ENCODE measurements at regions not wholly inside any gene's neighbourhood (a gene's known extent, or its start where the extent isn't known, plus 50 kb on each side); places are given as distances from the start of the nearest gene placed in this dataset.
A peak's percentile ranks its signal among the peaks of the same experiment; 100 is the strongest.
"Not testable (repeated sequence)": the region's sequence is repeated elsewhere in the genome, so short reads cannot be mapped to it uniquely, and the experiment has no call there.

DNA sequence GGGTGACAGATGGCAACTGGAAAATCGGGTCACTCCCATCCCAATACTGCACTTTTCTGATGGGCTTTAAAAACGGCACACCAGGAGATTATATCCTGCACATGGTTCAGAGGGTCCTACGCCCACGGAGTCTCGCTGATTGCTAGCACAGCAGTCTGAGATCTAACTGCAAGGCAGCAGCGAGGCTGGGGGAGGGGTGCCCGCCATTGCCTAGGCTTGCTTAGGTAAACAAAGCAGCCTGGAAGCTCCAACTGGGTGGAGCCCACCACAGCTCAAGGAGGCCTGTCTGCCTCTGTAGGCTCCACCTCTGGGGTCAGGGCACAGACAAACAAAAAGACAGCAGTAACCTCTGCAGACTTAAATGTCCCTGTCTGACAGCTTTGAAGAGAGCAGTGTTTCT lies 158.7 kb upstream of the MOCS2 start:
- DNase-seq (ENCODE audit: low read depth in 2 of 2), result not testable (repeated sequence)

DNA sequence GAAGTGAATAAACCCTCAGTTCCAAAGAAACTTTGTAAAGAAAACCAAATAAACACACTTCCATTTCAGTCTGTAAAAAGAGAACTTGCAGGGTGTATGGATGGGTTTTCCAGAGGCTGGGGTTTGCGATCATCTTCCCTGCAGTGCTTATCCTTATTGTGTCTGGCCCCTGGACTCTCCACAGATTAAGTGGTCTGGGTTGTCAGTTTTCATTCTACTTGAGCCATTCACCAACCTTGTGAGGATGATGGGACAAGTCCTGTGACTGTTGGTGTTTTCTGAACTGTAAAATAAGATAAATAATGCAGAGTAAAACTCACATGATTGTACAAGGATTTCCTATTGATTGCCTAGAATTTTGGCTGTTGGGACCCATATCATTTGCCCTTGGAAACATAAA lies 166.1 kb upstream of the MOCS2 start:
- DNase-seq (ENCODE audit: low read depth in 2 of 2), result no peak

DNA sequence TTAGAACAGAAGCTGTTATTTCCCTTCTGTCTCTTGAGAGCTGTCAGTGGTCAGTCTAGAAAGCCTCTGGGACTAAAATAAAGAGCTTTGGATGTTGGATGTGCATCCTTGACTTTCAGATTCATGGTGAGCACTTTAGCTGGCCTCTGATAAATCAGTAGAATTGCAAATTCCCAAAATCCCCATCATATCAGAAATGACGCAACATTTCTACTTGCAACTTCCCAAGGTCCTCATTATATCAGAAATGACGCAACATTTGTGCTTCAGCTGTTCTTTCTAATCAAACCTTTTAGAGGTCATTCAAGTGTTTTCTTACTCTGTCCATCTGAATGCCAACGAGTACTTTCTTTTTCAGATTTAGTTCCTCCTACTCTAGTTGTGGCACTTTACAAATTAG lies 167.3 kb upstream of the MOCS2 start:
- DNase-seq (ENCODE audit: low read depth in 2 of 2), result no peak

GRCh38 chr5:53277491-53277890 lies 167.9 kb upstream of the MOCS2 start:
- DNase-seq (ENCODE audit: low read depth in 2 of 2), result no peak

- no peak for DNase-seq (ENCODE audit: low read depth in 2 of 2)
These were observed 178.0 kb upstream of the MOCS2 start for GRCh38 chr5:53287573-53287972.

DNA sequence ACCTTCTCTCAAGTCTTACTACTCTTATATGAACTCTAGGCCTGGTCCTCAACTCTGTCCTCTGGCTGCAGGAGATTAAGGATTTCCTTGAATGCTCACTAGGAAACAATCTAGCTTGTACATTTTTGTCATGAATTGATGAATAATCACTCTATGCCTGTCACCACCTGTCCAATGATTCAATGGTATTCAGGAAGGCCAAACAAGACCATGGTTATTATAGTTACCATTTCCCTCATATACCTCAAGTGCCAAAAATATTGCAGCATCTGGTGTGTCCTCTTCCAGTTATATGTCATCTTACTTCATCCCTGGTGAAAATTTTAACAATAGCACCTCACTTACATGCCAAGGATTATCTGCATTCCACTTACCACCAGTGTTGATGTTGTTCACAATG lies 179.0 kb upstream of the MOCS2 start:
- no peak for DNase-seq (ENCODE audit: low read depth in 2 of 2)

DNA sequence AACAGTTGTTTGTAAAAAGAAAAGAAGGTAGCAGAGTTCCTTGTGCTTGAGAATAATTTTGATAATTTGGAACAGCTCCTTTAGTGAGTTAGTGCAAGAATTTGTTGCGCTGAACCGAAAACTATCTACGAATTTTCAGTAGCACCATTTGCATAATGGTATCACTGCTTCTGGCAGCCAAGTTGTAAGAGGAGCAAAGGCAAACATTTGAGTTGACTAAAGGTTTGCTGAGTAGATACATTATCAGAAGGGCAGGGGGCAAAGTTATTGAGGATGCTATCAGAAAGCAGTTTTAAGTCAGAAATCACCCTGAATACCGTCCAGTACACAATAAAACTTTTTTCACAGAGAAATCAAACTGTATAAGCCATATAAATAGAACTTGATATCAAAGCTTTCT lies 181.5 kb upstream of the MOCS2 start:
- DNase-seq (ENCODE audit: low read depth in 2 of 2), result no peak

- DNase-seq (ENCODE audit: low read depth in 2 of 2), result no peak
These were observed 182.0 kb upstream of the MOCS2 start for GRCh38 chr5:53291528-53291927.

- no peak for DNase-seq (ENCODE audit: low read depth in 2 of 2)
These were observed 181.6 kb upstream of the FST start for GRCh38 chr5:53298841-53299240.

- DNase-seq (ENCODE audit: low read depth in 2 of 2), result no peak
These were observed 177.9 kb upstream of the FST start for GRCh38 chr5:53302529-53302928.

- DNase-seq (ENCODE audit: low read depth in 2 of 2), result peak in 1 of 2 donors; percentile 66
These were observed 177.3 kb upstream of the FST start for GRCh38 chr5:53303105-53303504.

DNA sequence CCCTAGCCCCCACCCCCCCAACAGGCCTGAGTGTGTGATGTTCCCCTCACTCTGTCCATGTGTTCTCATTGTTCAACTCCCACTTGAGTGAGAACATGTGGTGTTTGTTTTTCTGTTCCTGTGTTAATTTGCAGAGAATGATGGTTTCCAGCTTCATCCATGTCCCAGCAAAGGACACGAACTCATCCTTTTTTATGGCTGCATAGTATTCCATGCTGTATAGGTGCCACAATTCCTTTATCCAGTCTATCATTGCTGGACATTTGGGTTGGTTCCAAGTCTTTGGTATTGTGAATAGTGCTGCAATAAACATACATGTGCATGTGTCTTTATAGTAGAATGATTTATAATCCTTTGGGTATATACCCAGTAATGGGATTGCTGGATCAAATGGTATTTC lies 175.1 kb upstream of the FST start:
- not testable (repeated sequence) for DNase-seq (ENCODE audit: low read depth in 2 of 2)

- no peak for DNase-seq (ENCODE audit: low read depth in 2 of 2)
These were observed 170.8 kb upstream of the FST start for GRCh38 chr5:53309653-53310052.

GRCh38 chr5:53311681-53312080 lies 168.7 kb upstream of the FST start:
- DNase-seq (ENCODE audit: low read depth in 2 of 2), result no peak

GRCh38 chr5:53313145-53313544 lies 167.3 kb upstream of the FST start:
- no peak for DNase-seq (ENCODE audit: low read depth in 2 of 2)

GRCh38 chr5:53318303-53318702 lies 162.1 kb upstream of the FST start:
- DNase-seq (ENCODE audit: low read depth in 2 of 2), result no peak

- DNase-seq (ENCODE audit: low read depth in 2 of 2), result no peak
These were observed 161.1 kb upstream of the FST start for GRCh38 chr5:53319315-53319714.

GRCh38 chr5:53321073-53321472 lies 159.4 kb upstream of the FST start:
- DNase-seq (ENCODE audit: low read depth in 2 of 2), result no peak

DNA sequence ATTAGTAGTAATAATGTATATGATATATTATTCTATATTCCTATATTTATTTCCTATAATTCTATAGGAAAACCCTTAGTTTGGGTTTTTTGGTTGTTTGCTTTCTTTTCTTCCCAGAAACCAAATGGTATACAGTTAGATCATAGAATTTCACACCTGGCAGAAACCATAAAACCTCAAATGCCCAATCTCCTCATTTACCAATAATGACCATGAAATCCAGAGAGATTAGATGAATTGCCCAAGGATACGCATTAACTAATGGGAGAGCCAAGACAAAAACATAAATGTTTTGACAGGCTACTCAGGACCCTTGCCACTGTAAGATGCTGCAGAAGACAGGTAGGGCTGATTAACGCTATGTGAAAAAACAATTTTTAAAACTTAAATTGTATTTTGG lies 158.7 kb upstream of the FST start:
- no peak for DNase-seq (ENCODE audit: low read depth in 2 of 2)

DNA sequence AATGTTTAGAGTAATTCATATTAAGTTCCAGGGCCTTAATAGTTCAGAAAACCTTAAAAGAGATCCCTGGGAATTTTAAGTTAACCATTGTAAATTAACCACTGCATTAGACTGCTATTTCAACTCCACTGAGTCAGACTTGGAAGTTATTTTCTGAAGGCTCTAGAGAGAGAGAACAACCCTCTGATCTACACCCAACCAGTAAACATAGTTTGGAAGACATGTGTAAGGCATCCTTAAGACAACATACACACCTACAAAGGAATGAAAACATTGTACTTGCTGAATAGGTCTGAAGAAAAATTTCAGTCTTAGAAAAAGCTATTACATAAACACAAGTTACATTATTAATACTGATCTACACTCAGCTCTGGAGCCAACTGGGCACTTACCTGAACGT lies 158.2 kb upstream of the FST start:
- no peak for DNase-seq (ENCODE audit: low read depth in 2 of 2)

DNA sequence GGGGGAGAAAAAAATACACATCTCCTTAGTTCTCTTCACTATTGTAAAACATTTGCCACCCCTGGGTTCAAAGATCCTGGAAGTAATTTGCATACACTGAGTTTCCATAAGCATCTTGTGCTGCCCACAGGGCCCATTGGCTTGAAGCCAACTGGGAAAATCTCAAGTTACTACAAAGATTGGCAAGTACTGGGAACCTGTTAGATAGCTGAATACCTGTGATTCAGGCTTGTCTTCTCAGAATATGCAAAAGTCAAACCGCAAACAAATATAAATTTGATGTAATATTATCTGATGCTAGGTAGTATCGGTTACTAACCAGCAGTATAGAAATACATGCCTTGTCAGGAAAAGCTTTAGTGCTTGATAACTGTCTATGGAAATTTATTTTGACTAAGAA lies 156.9 kb upstream of the FST start:
- no peak for DNase-seq (ENCODE audit: low read depth in 2 of 2)

DNA sequence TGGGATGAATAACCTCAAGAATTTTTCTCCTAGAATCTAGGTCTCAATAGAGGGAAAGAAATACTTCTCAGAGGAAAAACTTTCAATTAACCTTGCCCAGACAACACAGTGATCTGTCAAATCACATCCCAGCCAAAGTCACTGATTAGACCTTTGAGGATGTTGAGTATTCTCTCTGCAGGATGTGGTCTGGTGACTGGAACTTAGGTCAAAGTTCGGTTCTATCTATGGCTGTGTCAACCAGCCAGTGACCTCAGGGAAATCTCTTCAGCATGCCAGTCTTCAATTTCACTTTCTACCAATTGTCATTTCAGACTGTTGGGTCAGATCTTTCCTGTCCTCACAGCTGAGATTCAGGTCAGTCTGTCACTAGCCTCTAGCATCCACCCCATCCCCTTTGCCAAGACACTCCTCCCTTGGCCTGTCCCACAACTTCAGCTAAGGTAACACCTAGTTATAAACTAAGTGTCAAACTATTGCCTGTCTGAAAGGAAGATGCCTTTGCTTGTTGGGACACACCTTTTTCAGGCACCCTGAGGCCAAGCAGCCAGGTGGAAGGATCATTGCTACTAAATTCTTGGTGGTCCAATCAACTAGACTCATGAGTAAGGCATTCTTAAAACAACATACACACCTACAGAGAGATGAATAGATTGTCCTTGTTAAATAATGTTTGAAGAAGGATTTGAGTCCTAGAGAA lies 156.3 kb upstream of the FST start:
- DNase-seq (ENCODE audit: low read depth in 2 of 2), result peak; percentile 7 to 15

GRCh38 chr5:53326424-53327153 lies 153.8 kb upstream of the FST start:
- no peak for DNase-seq (ENCODE audit: low read depth in 2 of 2)

All from lung microvascular endothelial cell (primary cell).